Activated B cell treated with CpG ODN at 0.5 μM for 24 hours (primary cell): ENCODE measurements at regions not wholly inside any gene's neighbourhood (a gene's known extent, or its start where the extent isn't known, plus 50 kb on each side); places are given as distances from the start of the nearest gene placed in this dataset.

Experiments used
- ATAC-seq: fragments of 200-7000 bp; cut with Tn5 transposase; one replicate; pipeline ENCODE4 v1.10.0; 2021; ENCODE audit warnings: low read depth, mild to moderate bottlenecking, moderate library complexity
- CTCF ChIA-PET: fragments of 350-600 bp; sonication (Branson Sonifier 250); formaldehyde crosslinking; loops from one replicate; lab custom pipeline; 2021; ENCODE audit warnings: antibody characterized with exemption; lab: Charles Lee
- POLR2A ChIA-PET: fragments of 350-600 bp; sonication (Branson Sonifier 250); formaldehyde crosslinking; loops from one replicate; lab custom pipeline; 2021; ENCODE audit warnings: antibody characterized with exemption; lab: Charles Lee
- DNase-seq: peaks from one replicate; pipeline ENCODE4 v3.0.0; 2022
- H3K27ac Mint-ChIP-seq: one replicate; pipeline ENCODE4 v1.8.0; 2020; ENCODE audit warnings: mixed read lengths
- H3K27me3 Mint-ChIP-seq: one replicate; pipeline ENCODE4 v1.8.0; 2021; ENCODE audit warnings: mixed read lengths
- H3K36me3 Mint-ChIP-seq: one replicate; pipeline ENCODE4 v1.8.0; 2021; ENCODE audit warnings: low read depth, mixed read lengths
- H3K4me1 Mint-ChIP-seq: one replicate; pipeline ENCODE4 v1.8.0; 2021; ENCODE audit warnings: mixed read lengths
- H3K4me3 Mint-ChIP-seq: one replicate; pipeline ENCODE4 v1.8.0; 2020; ENCODE audit warnings: mild to moderate bottlenecking, mixed read lengths
- H3K9me3 Mint-ChIP-seq: one replicate; pipeline ENCODE4 v1.8.0; 2020; ENCODE audit warnings: mixed read lengths
- intact Hi-C: fragments of 100-400 bp; cut with micrococcal nuclease; formaldehyde crosslinking; loops from one replicate; pipeline ENCODE4 v1.15.1; 2024
- TF ChIP-seq, protein P1 (sequence below): fragments of 200-600 bp; IDR thresholded peaks from one replicate; pipeline ENCODE4 v1.8.0; 2022; ENCODE audit warnings: antibody characterized with exemption, mild to moderate bottlenecking

DNA sequence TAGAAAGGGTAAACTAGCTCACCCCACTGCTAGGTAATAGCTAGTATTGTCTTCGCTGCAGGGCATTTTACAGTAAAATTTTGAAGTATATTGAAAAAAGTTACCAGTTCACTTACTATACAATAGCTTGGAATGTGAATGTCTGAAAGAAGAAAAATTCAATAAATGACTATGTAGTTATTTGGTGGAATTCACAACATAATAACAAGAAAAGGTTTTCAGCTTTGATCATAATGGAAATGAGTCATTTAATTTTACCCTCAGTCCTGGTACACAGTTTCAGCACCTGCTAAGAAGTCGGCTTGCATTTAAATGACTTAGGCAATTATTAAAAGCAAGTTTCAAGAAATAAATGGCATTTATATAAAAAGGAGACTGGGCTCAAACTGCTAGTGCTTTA, 90.4 kb downstream of the NUP35 start:
- Mint-ChIP-seq H3K4me1 (no peaks in the 10 kb centered on the region), H3K9me3 (peaks cover 3% of the 10 kb centered on the region), H3K36me3 (peaks cover 2% of the 10 kb centered on the region), H3K27ac (no peak overlapping the region), H3K4me3 (no peak overlapping the region), H3K27me3 (no peaks in the 10 kb centered on the region)
- ChIA-PET POLR2A (no interaction called here), CTCF (interaction anchor here (1.2 kb wide), 1 partner anchor 35 kb away, joined by 3 read pairs; no protein-coding TSS in a partner anchor)
- DNase-seq (no peak), ATAC-seq (no peak)
- TF ChIP-seq, protein P1, sequence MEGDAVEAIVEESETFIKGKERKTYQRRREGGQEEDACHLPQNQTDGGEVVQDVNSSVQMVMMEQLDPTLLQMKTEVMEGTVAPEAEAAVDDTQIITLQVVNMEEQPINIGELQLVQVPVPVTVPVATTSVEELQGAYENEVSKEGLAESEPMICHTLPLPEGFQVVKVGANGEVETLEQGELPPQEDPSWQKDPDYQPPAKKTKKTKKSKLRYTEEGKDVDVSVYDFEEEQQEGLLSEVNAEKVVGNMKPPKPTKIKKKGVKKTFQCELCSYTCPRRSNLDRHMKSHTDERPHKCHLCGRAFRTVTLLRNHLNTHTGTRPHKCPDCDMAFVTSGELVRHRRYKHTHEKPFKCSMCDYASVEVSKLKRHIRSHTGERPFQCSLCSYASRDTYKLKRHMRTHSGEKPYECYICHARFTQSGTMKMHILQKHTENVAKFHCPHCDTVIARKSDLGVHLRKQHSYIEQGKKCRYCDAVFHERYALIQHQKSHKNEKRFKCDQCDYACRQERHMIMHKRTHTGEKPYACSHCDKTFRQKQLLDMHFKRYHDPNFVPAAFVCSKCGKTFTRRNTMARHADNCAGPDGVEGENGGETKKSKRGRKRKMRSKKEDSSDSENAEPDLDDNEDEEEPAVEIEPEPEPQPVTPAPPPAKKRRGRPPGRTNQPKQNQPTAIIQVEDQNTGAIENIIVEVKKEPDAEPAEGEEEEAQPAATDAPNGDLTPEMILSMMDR = no peak
- intact Hi-C loops = no loop called here

DNA sequence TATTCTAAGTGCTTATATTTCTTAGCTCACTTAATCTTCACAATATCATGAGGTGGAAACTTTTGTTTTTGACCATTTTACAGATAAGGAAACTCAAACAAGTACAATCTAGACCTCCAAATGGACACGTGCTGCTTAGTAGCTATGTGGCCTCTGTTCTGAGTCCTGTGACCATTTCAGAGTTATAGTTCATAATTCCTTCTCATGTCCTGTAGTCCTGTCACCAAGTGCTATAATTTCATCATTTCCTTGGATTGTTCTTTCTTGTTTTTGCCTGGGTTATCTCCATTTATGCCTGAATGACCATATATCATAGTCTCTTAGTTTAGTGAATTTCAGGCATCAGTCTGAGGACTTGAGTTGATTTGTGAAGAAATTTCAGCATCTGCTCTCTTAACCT, 91.7 kb downstream of the NUP35 start:
- DNase-seq = no peak
- intact Hi-C loops = no loop called here
- Mint-ChIP-seq H3K4me3 (no peak overlapping the region), H3K27ac (no peak overlapping the region), H3K4me1 (no peaks in the 10 kb centered on the region), H3K9me3 (no peaks in the 10 kb centered on the region), H3K36me3 (no peaks in the 10 kb centered on the region), H3K27me3 (no peaks in the 10 kb centered on the region)
- POLR2A ChIA-PET = no interaction called here
- TF ChIP-seq, protein P1 = no peak
- CTCF ChIA-PET = no interaction called here
- no peak for ATAC-seq

DNA sequence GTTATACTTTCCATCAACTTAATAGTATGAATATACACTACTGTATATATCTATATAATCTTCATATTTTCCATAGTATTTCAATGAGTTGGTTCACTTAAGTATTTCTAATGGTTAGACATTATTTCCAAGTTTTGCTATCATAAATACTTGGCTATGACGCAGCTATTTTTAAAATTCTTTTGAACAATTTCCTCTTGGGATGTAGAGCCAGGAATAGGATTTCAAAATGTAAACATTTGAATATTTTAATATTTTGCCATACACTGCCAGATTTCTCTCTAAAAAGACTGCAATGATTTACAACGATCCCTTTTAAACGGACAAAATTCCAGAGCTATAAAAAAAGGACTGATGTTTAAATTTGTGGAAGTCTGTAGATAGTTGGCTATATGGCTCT, 95.6 kb downstream of the NUP35 start:
- DNase-seq = no peak
- POLR2A ChIA-PET = no interaction called here

DNA sequence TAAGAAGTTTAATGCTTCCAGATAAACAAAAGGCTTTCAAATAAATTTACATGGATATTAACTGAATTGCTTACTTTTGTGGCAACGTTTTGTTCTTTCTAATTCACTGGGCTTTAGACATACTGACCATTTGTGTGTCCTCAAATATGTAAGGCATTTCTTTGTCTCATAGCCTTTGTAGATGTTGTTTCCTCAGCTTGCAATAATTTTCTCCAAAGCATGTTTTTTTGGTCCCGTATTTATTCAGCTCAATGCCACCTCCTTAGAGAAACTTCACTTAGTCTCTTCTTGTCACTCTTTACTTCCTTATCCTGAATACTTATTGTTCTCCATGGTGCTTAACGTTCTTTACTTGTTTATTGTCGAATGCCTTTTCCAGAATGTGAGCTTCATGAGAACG, 98.5 kb downstream of the NUP35 start:
- ChIA-PET POLR2A (no interaction called here), CTCF (no interaction called here)
- Mint-ChIP-seq H3K9me3 (peaks cover 5% of the 10 kb centered on the region), H3K36me3 (no peaks in the 10 kb centered on the region), H3K27me3 (no peaks in the 10 kb centered on the region), H3K27ac (no peak overlapping the region), H3K4me3 (no peak overlapping the region), H3K4me1 (no peaks in the 10 kb centered on the region)
- TF ChIP-seq, protein P1 = no peak
- DNase-seq (no peak), ATAC-seq (no peak)
- intact Hi-C loops = no loop called here

More for the DNA sequence above, 95.6 kb downstream of the NUP35 start:
- intact Hi-C loops = no loop called here
- H3K4me1 Mint-ChIP-seq = no peaks in the 10 kb centered on the region
- no peak overlapping the region for H3K27ac Mint-ChIP-seq
- no peak overlapping the region for H3K4me3 Mint-ChIP-seq
- TF ChIP-seq, protein P1 = no peak
- H3K27me3 Mint-ChIP-seq = no peaks in the 10 kb centered on the region
- H3K36me3 Mint-ChIP-seq = no peaks in the 10 kb centered on the region
- CTCF ChIA-PET = no interaction called here
- ATAC-seq = no peak
- no peaks in the 10 kb centered on the region for H3K9me3 Mint-ChIP-seq

DNA sequence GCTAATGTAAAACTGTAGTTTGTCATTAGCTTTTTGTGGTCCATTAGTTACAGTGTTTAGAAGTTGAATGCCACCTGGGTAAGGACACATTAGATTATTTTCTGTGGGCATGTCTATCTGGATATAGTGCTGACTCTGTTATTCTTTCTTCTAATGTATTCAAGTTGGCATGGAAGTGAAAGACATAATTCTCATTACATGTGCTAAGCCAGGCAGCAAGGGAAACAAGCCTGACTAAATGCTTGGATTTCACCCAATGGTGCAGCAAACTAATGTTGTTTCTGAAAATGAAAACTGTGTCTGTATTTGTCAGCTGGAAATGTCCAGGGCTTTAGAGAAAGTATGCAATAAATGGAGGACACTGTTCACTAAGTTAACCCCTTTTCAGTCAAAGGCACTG, 100.7 kb downstream of the NUP35 start:
- ATAC-seq (no peak), DNase-seq (no peak)
- Mint-ChIP-seq H3K27me3 (no peaks in the 10 kb centered on the region), H3K36me3 (no peaks in the 10 kb centered on the region), H3K4me3 (no peak overlapping the region), H3K4me1 (no peaks in the 10 kb centered on the region), H3K27ac (no peak overlapping the region), H3K9me3 (peaks cover 5% of the 10 kb centered on the region)
- intact Hi-C loops = no loop called here
- ChIA-PET CTCF (no interaction called here), POLR2A (no interaction called here)
- TF ChIP-seq, protein P1 = no peak
